ENCODE measurements at regions not wholly inside any gene's neighbourhood (a gene's known extent, or its start where the extent isn't known, plus 50 kb on each side); places are given as distances from the start of the nearest gene placed in this dataset.

DNA sequence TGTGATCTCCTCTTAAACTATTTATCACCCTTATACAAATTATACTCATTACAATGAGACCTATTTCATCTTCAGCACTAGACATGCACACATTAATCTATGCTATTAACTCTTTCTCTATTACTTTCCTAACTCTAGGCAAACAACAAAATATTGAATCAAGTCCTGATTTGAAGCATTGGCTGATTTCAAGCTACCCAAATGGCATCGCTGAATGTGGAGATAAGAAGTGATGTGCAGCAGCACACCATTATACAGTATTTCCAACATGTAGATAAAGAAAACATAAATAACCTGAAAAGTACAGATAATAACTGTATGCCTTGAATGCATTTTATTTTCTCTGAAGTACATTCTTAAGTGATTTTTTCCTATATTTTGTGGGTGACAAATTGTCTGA, 268.6 kb upstream of the GULP1 start:
- Histone ChIP-seq H3K27me3 (ENCODE audit: control insufficient read depth in 4 of 4, insufficient read depth in 4 of 4, low read length in 3 of 4) (no peaks in the 10 kb centered on the region), H3K4me3 (ENCODE audit: low read depth in 1 of 3, low read length in 3 of 3) (no peak overlapping the region), H3K36me3 (ENCODE audit: control insufficient read depth in 4 of 4, insufficient read depth in 3 of 4, low read depth in 1 of 4, low read length in 3 of 4) (no peaks in the 10 kb centered on the region), H3K27ac (ENCODE audit: low read depth in 1 of 2, low read length in 2 of 2) (no peak overlapping the region), H3K9me3 (ENCODE audit: control insufficient read depth in 4 of 4, low read length in 3 of 4) (no peaks in the 10 kb centered on the region), H3K4me1 (ENCODE audit: control insufficient read depth in 4 of 4, insufficient read depth in 4 of 4, low read length in 3 of 4) (no peaks in the 10 kb centered on the region), H3K9ac (ENCODE audit: low read depth in 1 of 2, low read length in 2 of 2) (no peak overlapping the region)
- WGBS, result 93% methylated on average over 1 of the region's 1 CpG
- TF ChIP-seq RAD21 (IDR thresholded peaks at IDR 0.05), result no peak
- TF ChIP-seq, protein P1, sequence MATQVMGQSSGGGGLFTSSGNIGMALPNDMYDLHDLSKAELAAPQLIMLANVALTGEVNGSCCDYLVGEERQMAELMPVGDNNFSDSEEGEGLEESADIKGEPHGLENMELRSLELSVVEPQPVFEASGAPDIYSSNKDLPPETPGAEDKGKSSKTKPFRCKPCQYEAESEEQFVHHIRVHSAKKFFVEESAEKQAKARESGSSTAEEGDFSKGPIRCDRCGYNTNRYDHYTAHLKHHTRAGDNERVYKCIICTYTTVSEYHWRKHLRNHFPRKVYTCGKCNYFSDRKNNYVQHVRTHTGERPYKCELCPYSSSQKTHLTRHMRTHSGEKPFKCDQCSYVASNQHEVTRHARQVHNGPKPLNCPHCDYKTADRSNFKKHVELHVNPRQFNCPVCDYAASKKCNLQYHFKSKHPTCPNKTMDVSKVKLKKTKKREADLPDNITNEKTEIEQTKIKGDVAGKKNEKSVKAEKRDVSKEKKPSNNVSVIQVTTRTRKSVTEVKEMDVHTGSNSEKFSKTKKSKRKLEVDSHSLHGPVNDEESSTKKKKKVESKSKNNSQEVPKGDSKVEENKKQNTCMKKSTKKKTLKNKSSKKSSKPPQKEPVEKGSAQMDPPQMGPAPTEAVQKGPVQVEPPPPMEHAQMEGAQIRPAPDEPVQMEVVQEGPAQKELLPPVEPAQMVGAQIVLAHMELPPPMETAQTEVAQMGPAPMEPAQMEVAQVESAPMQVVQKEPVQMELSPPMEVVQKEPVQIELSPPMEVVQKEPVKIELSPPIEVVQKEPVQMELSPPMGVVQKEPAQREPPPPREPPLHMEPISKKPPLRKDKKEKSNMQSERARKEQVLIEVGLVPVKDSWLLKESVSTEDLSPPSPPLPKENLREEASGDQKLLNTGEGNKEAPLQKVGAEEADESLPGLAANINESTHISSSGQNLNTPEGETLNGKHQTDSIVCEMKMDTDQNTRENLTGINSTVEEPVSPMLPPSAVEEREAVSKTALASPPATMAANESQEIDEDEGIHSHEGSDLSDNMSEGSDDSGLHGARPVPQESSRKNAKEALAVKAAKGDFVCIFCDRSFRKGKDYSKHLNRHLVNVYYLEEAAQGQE (IDR thresholded peaks at IDR 0.05), result no peak
- TF ChIP-seq YY1 (IDR thresholded peaks at IDR 0.05), result no peak
- no peak for TF ChIP-seq TAF1 (conservative IDR thresholded peaks at IDR 0.05)
- no peak for TF ChIP-seq RXRA (IDR thresholded peaks at IDR 0.05)
- TF ChIP-seq JUND (IDR thresholded peaks at IDR 0.05), result no peak
- no peak for TF ChIP-seq FOXA1 (IDR thresholded peaks at IDR 0.05)
- TF ChIP-seq, protein P2, sequence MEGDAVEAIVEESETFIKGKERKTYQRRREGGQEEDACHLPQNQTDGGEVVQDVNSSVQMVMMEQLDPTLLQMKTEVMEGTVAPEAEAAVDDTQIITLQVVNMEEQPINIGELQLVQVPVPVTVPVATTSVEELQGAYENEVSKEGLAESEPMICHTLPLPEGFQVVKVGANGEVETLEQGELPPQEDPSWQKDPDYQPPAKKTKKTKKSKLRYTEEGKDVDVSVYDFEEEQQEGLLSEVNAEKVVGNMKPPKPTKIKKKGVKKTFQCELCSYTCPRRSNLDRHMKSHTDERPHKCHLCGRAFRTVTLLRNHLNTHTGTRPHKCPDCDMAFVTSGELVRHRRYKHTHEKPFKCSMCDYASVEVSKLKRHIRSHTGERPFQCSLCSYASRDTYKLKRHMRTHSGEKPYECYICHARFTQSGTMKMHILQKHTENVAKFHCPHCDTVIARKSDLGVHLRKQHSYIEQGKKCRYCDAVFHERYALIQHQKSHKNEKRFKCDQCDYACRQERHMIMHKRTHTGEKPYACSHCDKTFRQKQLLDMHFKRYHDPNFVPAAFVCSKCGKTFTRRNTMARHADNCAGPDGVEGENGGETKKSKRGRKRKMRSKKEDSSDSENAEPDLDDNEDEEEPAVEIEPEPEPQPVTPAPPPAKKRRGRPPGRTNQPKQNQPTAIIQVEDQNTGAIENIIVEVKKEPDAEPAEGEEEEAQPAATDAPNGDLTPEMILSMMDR (IDR thresholded peaks at IDR 0.05; ENCODE audit: low read depth, low read length, missing input control), result no peak
- TF ChIP-seq, protein P3, sequence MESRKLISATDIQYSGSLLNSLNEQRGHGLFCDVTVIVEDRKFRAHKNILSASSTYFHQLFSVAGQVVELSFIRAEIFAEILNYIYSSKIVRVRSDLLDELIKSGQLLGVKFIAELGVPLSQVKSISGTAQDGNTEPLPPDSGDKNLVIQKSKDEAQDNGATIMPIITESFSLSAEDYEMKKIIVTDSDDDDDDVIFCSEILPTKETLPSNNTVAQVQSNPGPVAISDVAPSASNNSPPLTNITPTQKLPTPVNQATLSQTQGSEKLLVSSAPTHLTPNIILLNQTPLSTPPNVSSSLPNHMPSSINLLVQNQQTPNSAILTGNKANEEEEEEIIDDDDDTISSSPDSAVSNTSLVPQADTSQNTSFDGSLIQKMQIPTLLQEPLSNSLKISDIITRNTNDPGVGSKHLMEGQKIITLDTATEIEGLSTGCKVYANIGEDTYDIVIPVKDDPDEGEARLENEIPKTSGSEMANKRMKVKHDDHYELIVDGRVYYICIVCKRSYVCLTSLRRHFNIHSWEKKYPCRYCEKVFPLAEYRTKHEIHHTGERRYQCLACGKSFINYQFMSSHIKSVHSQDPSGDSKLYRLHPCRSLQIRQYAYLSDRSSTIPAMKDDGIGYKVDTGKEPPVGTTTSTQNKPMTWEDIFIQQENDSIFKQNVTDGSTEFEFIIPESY (IDR thresholded peaks at IDR 0.05), result no peak
- TF ChIP-seq, protein P4, sequence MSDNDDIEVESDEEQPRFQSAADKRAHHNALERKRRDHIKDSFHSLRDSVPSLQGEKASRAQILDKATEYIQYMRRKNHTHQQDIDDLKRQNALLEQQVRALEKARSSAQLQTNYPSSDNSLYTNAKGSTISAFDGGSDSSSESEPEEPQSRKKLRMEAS (IDR thresholded peaks at IDR 0.05), result no peak
- no peak for TF ChIP-seq HNF4A (conservative IDR thresholded peaks at IDR 0.05)
- TF ChIP-seq, protein P5, sequence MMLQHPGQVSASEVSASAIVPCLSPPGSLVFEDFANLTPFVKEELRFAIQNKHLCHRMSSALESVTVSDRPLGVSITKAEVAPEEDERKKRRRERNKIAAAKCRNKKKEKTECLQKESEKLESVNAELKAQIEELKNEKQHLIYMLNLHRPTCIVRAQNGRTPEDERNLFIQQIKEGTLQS (IDR thresholded peaks at IDR 0.05), result no peak
- no peak for TF ChIP-seq HNF4G (IDR thresholded peaks at IDR 0.05)
- no peak for DNase-seq (ENCODE audit: low spot score)

DNA sequence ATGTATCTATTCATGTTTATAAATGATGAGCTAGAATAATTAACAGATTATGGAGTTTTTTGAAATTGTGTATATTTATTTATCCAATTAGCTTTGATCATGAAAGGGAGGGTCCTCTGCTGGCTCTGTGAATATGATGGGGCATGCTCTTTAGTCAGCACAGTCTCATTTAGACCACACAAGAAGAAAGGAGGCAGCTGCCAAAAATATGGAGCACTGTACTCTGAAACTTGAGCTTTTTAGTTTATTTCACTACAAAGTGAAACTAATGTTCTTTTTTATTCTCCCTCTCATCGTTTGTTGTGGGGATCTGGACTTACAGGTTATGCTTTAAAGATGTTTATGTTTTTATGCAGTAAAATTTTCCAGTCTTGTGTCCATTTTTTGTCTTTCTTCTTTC, 266.9 kb upstream of the GULP1 start:
- TF ChIP-seq EGR1 (IDR thresholded peaks at IDR 0.05; ENCODE audit: low read depth in 2 of 2), result no peak
- no peak for TF ChIP-seq TAF1 (conservative IDR thresholded peaks at IDR 0.05)
- TF ChIP-seq, protein P4 (IDR thresholded peaks at IDR 0.05), result no peak
- TF ChIP-seq, protein P1 (IDR thresholded peaks at IDR 0.05), result no peak
- Histone ChIP-seq H3K27me3 (ENCODE audit: control insufficient read depth in 4 of 4, insufficient read depth in 4 of 4, low read length in 3 of 4) (no peaks in the 10 kb centered on the region), H3K4me3 (ENCODE audit: low read depth in 1 of 3, low read length in 3 of 3) (no peak overlapping the region), H3K4me1 (ENCODE audit: control insufficient read depth in 4 of 4, insufficient read depth in 4 of 4, low read length in 3 of 4) (no peaks in the 10 kb centered on the region), H3K9ac (ENCODE audit: low read depth in 1 of 2, low read length in 2 of 2) (no peak overlapping the region), H3K9me3 (ENCODE audit: control insufficient read depth in 4 of 4, low read length in 3 of 4) (no peaks in the 10 kb centered on the region), H3K27ac (ENCODE audit: low read depth in 1 of 2, low read length in 2 of 2) (no peak overlapping the region), H3K36me3 (ENCODE audit: control insufficient read depth in 4 of 4, insufficient read depth in 3 of 4, low read depth in 1 of 4, low read length in 3 of 4) (no peaks in the 10 kb centered on the region)
- DNase-seq (ENCODE audit: low spot score), result no peak
- 62% methylated on average over 1 of the region's 1 CpG for WGBS

All from liver (tissue), 8 donors.